ENCODE measurements at regions not wholly inside any gene's neighbourhood (a gene's known extent, or its start where the extent isn't known, plus 50 kb on each side); places are given as distances from the start of the nearest gene placed in this dataset.

DNA sequence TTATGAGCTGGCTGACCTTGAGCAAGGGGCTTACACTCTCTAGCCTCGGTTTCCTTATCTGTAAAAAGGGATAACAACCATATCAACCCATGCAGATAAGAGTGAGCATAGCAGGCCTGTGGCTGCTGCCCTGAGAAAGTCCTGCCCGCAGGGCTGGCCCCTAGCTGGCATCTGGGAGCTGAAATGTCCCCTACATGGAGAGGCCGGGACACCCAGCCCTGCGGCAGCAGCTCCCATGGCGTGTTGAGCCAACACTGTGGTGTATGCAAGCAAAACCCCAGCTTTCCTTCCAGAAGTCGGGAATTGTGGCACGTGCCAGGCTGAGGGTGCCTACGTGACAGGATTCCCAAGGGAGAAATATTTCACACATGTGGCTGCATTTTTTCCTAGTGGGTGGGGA is 358.9 kb downstream of the CTTN start:
- ATAC-seq (ENCODE audit: low read depth): no peak
- intact Hi-C loops (cut with micrococcal nuclease): loop anchor here (5.0 kb wide), 2 partner anchors 840 to 1070 kb away; no protein-coding TSS in a partner anchor
- TF ChIP-seq, protein P1, sequence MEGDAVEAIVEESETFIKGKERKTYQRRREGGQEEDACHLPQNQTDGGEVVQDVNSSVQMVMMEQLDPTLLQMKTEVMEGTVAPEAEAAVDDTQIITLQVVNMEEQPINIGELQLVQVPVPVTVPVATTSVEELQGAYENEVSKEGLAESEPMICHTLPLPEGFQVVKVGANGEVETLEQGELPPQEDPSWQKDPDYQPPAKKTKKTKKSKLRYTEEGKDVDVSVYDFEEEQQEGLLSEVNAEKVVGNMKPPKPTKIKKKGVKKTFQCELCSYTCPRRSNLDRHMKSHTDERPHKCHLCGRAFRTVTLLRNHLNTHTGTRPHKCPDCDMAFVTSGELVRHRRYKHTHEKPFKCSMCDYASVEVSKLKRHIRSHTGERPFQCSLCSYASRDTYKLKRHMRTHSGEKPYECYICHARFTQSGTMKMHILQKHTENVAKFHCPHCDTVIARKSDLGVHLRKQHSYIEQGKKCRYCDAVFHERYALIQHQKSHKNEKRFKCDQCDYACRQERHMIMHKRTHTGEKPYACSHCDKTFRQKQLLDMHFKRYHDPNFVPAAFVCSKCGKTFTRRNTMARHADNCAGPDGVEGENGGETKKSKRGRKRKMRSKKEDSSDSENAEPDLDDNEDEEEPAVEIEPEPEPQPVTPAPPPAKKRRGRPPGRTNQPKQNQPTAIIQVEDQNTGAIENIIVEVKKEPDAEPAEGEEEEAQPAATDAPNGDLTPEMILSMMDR (IDR thresholded peaks at IDR 0.05): no peak

DNA sequence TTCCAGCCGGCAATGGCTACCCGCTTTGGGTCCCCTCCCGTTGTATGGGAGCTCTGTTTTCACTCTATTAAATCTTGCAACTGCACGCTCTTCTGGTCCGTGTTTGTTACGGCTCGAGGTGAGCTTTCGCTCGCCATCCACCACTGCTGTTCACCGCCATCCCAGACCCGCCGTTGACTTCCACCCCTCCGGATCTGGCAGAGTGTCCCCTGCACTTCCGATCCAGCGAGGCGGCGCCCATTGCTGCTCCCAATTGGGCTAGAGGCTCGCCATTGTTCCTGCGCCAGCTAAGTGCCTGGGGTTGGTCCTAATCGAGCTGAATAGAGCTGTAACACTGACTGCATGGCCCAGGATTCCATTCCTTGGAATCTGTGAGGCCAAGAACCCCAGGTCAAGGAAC is 359.9 kb downstream of the CTTN start:
- Mint-ChIP-seq H3K9me3 (peaks cover 3% of the 10 kb centered on the region), H3K4me3 (no peak overlapping the region), H3K36me3 (ENCODE audit: low read depth) (no peaks in the 10 kb centered on the region), H3K4me1 (no peaks in the 10 kb centered on the region), H3K27ac (no peak overlapping the region), H3K27me3 (peaks cover 12% of the 10 kb centered on the region)
- TF ChIP-seq, protein P1 (IDR thresholded peaks at IDR 0.05): no peak
- POLR2A ChIA-PET: no interaction called here
- CTCF ChIA-PET: no interaction called here
- DNase-seq: no peak
- intact Hi-C loops (cut with micrococcal nuclease): loop anchor here (5.0 kb wide), 2 partner anchors 841 to 1071 kb away; no protein-coding TSS in a partner anchor
- no peak for ATAC-seq (ENCODE audit: low read depth)

More for the DNA sequence above, 358.9 kb downstream of the CTTN start:
- H3K27ac Mint-ChIP-seq: no peak overlapping the region
- no peaks in the 10 kb centered on the region for H3K36me3 Mint-ChIP-seq (ENCODE audit: low read depth)
- ChIA-PET CTCF (no interaction called here), POLR2A (no interaction called here)
- peaks cover 12% of the 10 kb centered on the region for H3K27me3 Mint-ChIP-seq
- H3K4me3 Mint-ChIP-seq: no peak overlapping the region
- DNase-seq: no peak
- peaks cover 3% of the 10 kb centered on the region for H3K9me3 Mint-ChIP-seq
- no peaks in the 10 kb centered on the region for H3K4me1 Mint-ChIP-seq

DNA sequence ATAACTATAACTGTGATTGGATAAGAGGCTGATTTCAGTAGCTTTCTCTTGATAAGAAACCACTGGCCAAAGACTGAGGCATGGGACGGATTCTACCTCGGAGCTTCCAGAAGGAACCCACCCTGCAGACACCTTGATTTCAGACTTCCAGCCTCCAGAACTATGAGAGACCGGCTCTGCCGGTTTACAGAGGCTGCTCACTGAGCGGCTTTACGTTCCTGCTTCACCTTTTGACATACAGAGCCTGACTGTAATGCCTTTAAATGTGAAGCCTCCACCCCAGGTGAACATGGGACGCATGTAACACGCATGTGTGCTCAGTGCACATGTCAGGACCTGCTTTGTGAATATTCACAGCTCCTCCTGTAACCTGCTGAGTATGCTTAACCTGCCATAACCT is 361.5 kb downstream of the CTTN start:
- H3K4me1 Mint-ChIP-seq: no peaks in the 10 kb centered on the region
- intact Hi-C loops (cut with micrococcal nuclease): loop anchor here (5.0 kb wide), 2 partner anchors 843 to 1073 kb away; no protein-coding TSS in a partner anchor
- CTCF ChIA-PET: no interaction called here

DNA sequence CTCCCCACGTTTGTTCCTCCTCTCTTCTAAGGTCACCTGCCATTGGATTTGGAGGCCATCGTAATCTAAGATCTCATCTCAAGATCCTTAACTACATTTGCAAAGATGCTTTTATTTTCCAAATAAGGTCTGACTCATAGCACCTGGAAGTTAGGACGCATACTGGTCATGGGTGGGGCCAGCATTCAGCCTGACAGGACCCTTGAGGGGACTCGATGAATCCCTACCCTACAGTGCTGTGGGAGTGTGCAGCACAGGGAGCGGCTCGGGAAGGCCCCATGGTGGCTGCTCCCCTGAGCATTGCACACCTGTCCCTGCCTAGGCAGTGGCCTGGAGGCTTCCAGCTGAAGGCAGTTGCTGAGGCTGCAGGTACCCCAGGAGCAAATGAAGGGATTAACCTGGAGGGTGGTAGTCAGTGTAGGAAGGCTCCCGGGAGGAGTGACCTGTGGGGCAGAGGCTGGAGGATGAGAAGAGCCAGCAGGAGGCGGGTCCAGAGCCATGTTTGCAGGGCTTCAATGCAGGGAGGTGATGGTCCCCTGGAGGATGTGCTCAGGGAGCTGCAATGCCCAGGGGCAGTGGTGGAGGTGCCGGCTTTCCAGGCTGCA is 362.2 kb downstream of the CTTN start:
- no peak overlapping the region for H3K4me3 Mint-ChIP-seq
- intact Hi-C loops (cut with micrococcal nuclease): no loop called here
- CTCF ChIA-PET: no interaction called here
- peaks cover 8% of the 10 kb centered on the region for H3K27me3 Mint-ChIP-seq
- H3K27ac Mint-ChIP-seq: no peak overlapping the region
- no peak for DNase-seq
- H3K9me3 Mint-ChIP-seq: peaks cover 3% of the 10 kb centered on the region
- no peaks in the 10 kb centered on the region for H3K36me3 Mint-ChIP-seq (ENCODE audit: low read depth)
- ATAC-seq (ENCODE audit: low read depth): no peak
- no peaks in the 10 kb centered on the region for H3K4me1 Mint-ChIP-seq
- POLR2A ChIA-PET: no interaction called here
- TF ChIP-seq, protein P1 (IDR thresholded peaks at IDR 0.05): no peak

More for the DNA sequence above, 361.5 kb downstream of the CTTN start:
- H3K9me3 Mint-ChIP-seq: peaks cover 3% of the 10 kb centered on the region
- DNase-seq: no peak
- no peaks in the 10 kb centered on the region for H3K36me3 Mint-ChIP-seq (ENCODE audit: low read depth)
- no peak overlapping the region for H3K27ac Mint-ChIP-seq
- peaks cover 8% of the 10 kb centered on the region for H3K27me3 Mint-ChIP-seq
- no peak for ATAC-seq (ENCODE audit: low read depth)
- TF ChIP-seq, protein P1 (IDR thresholded peaks at IDR 0.05): no peak
- H3K4me3 Mint-ChIP-seq: no peak overlapping the region
- POLR2A ChIA-PET: no interaction called here

DNA sequence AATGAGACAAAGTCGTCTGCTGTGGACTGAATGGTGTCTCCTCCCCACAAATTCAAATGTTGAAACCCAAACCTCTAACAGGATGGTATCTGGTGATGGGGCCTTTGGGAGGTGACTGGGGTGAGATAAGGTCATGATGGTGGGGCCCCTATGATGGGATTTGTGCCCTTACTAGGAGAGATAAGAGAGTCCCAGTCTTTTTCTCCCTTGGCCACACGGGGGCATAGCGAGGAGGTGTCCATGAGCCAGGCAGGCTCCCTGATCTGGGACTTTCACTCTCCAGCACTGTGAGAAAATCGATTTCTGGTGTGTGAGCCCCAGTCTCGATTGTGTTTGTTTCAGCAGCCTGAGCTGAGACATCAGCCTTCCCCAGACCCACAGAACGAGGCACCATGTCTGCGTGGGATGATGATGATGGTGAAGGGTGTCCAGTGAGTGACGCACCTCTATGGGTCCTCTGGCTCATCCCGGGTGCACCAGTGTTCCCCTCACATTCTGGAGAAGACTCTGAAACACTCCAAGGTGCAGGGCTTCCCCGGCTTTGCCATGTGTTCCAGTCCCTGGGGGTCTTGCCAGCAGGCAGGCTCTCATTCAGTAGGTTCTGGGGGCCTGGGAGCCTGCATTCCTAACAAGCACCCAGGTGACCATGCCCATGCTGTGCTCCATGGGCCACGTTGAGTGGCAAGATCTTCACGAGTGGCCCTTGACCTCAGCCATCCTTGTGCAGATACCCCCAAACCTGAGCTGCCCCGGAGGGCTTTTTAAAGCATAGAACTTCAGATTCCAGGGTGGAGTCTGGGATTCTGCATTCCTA is 363.0 kb downstream of the CTTN start:
- CTCF ChIA-PET: no interaction called here
- no peaks in the 10 kb centered on the region for H3K36me3 Mint-ChIP-seq (ENCODE audit: low read depth)
- TF ChIP-seq, protein P1 (IDR thresholded peaks at IDR 0.05): no peak
- DNase-seq: no peak
- H3K4me1 Mint-ChIP-seq: no peaks in the 10 kb centered on the region
- no peak for ATAC-seq (ENCODE audit: low read depth)
- H3K27ac Mint-ChIP-seq: no peak overlapping the region
- no peak overlapping the region for H3K4me3 Mint-ChIP-seq
- peaks cover 7% of the 10 kb centered on the region for H3K27me3 Mint-ChIP-seq
- peaks cover 3% of the 10 kb centered on the region for H3K9me3 Mint-ChIP-seq
- intact Hi-C loops (cut with micrococcal nuclease): no loop called here
- POLR2A ChIA-PET: no interaction called here
